ENCODE measurements at regions not wholly inside any gene's neighbourhood (a gene's known extent, or its start where the extent isn't known, plus 50 kb on each side); places are given as distances from the start of the nearest gene placed in this dataset.

DNA sequence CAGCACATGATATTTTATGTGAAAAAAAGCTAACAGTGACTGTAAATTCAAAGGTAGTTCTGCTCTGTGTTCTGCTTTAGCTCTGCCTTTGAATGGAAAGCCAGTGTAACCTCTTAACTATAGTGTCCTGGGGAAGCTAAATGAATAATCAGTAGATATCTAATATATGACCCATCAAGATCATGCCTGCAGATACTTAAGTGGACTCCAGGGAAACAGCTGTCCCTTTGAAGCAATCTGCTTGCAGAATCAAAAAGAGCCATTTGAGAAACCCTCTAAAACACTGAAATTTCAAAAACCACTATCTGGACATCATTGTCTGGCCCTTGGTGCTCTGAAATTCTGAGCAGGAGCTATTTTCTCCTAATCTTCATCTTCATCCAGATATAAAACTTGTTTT is 104.2 kb upstream of the ADGRL4 start:
- DNase-seq, result no peak

DNA sequence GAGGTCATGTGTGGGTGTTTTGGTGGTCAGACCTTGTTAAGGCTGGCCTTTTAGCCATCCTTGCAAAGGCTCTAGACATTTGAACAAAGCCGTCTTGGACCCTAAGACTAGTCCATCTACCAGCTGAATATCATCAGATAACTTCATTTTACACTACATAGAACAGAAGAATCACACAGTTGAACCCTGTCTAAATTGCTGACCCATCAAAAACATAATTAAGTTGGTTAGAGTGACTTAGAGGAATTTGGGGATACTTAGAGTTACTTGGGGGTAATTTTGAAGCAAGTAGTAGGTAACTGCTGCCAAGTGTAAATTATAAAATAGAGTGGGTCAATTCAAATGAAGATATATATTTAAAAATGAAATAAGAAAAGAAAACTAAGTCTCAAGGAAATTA is 102.9 kb upstream of the ADGRL4 start:
- DNase-seq, result no peak

GRCh38 chr1:79105500-79105899 is 99.0 kb upstream of the ADGRL4 start:
- DNase-seq, result no peak

- no peak for DNase-seq
These were observed 98.1 kb upstream of the ADGRL4 start for GRCh38 chr1:79104617-79105016.

DNA sequence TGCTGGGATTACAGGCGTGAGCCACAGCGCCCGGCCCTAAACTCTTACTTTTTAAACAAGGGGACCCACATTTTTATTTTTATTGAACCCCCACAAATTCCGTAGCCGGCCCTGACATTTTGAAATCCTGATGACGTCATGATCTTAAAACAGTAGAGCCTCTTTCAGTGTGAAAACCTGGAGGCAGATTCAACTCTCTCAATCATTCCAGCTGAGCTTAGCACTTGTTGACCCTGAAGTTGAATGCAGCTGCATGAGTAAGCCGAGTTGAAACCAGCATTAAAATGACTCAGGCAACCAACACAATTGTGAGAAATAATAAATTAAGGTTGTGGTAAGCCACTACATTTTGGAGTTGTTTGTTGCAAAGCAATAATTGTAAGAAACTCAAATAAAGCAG is 93.9 kb upstream of the ADGRL4 start:
- no peak for DNase-seq

DNA sequence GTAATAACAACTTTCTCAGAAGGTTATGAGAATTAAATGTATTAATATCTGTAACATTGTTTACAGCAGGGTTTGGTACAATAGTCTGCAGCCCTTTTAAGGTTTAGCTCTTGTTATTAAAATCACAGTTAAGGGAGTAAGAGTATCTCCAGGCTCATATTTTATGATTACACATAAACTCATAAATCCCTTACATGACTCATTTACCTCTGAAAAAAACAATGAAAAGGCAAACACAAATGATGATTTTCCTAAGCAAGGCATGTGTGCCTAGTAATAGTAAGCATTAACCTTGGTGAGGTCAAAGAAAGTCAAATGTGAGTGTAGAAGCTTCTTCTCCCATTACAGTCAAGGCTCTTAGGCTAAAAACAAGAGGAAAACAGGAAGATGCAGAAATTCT is 84.5 kb upstream of the ADGRL4 start:
- DNase-seq, result no peak

DNA sequence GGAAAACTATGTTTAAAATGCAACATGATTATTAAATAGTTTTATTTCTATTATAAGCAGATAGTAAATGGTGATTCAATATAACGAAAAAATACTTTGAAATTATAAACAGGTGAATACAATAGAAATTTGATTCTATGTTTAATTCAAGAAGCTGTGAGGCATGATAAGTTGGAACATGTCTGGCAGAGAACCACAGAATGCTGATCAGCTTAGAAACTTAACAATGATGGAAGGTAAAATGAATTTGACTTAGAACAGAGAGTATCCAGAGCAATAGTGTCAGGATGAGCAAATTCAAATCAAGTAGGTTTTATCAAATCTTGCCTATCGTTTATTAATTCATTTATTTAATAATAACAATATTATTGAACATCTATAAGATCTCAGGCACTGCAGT is 83.4 kb upstream of the ADGRL4 start:
- no peak for DNase-seq

DNA sequence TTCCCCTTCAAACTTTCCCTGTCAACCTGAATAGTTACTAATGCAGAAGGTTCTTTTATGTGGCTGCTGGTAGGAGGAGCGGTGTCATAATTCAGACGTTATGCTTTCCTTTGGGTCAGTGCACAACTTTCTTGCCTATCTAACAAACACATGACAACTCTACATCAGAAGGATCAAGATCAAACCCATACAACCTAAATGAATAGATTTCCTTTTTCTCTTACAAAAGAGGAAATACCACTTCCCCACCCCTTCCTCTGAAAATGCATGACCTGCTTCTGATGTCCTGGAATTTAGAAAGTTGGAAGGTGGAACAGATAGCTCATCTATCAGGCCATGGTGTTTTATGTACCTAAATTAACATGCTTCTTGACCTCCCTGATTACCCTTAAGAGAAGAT is 75.7 kb upstream of the ADGRL4 start:
- no peak for DNase-seq

DNA sequence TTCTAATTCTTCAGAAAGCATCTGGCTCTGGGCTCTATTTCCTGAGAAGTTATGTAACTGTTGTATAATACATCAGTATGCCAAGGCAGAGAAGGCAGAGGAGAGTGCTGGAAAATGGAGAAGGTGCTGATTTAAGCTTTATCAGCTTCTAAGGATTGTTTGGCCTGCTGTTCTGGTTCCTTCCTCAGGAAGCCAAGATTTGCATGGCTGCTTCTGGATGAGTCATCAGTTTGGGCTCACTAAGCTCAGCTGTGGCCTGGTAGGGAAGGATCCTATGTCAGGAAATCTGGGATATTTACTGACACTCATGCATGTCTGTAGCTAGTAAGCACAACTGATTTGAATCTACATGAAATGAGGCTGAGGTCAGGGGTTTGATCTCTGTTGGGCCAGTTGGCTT is 73.2 kb upstream of the ADGRL4 start:
- DNase-seq, result no peak

DNA sequence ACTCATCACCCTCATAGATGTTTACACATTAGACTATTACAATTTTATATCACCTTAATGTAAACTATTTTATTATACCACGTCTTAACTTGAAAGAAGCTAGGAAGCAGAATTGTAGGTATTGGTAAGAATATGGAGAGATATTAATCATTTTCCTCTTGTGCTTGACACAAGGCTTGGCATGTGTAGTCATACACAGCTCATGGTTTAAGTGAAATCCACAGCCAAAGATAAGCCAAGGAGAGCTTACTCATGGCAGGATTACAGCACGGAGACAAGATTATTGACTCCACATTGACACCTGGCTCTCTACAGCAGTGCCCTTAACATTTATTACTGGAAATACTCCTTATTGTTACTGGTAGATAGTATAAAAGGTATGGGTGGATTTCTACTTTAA is 68.4 kb upstream of the ADGRL4 start:
- DNase-seq, result no peak

- no peak for DNase-seq
These were observed 63.3 kb upstream of the ADGRL4 start for GRCh38 chr1:79069828-79070227.

GRCh38 chr1:79059341-79059740 is 52.8 kb upstream of the ADGRL4 start:
- no peak for DNase-seq
